ENCODE measurements at regions not wholly inside any gene's neighbourhood (a gene's known extent, or its start where the extent isn't known, plus 50 kb on each side); places are given as distances from the start of the nearest gene placed in this dataset.

- TF ChIP-seq FOXK2 (IDR thresholded peaks at IDR 0.05): no peak
- TF ChIP-seq ARNT (IDR thresholded peaks at IDR 0.05): no peak
- no peak for TF ChIP-seq L3MBTL2 (conservative IDR thresholded peaks at IDR 0.05)
- TF ChIP-seq SP1 (IDR thresholded peaks at IDR 0.05): no peak
- TF ChIP-seq NFRKB (IDR thresholded peaks at IDR 0.05): no peak
- TF ChIP-seq FOXM1 (IDR thresholded peaks at IDR 0.05; ENCODE audit: borderline replicate concordance): no peak
- TF ChIP-seq BHLHE40 (IDR thresholded peaks at IDR 0.05; ENCODE audit: borderline replicate concordance): no peak
- TF ChIP-seq ZNF384 (IDR thresholded peaks at IDR 0.05): no peak
- no peak for TF ChIP-seq PKNOX1 (IDR thresholded peaks at IDR 0.05)
- no peak for TF ChIP-seq ELF4 (IDR thresholded peaks at IDR 0.05)
- TF ChIP-seq FOXA1 (IDR thresholded peaks at IDR 0.05): no peak
These were observed 171.1 kb upstream of the SPTLC3 start for GRCh38 chr20:12837646-12838045.

Measured in HEK293T (cell line).